ENCODE measurements at regions not wholly inside any gene's neighbourhood (a gene's known extent, or its start where the extent isn't known, plus 50 kb on each side); places are given as distances from the start of the nearest gene placed in this dataset.
"Not testable (repeated sequence)": the region's sequence is repeated elsewhere in the genome, so short reads cannot be mapped to it uniquely, and the experiment has no call there.

DNA sequence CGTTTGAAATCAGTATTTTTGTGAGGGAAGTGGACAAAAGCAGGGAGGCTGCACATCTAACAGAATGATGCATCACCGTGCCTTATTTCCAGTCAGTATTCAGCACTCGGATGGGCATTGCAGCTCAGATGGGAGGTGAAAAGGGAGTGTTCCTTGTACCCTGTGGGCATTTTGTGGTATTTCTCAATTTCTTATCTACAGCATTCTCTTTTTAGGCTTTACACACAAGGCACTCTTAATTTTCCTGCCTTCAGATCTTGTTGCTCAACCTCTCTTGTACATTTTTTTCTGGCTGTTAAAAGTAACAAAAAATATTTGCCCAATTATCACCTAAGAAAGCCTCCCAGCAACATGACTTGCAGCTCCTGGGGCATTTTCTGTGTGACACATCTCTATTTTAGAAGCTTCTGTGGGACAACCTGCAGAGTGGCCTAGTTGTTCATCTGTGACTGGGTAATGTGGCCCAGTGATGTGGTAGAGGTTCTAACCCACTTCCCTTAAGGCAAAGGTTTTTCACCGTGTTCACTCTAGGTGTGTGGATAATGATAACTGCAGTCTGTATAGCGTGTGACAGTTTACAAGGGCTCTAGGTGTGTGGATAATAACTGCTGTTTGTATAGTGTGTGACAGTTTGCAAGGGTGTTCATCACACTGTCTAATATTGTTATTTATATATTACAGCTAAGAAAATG is 257.2 kb downstream of the PTGER3 start:
- no peak for DNase-seq (ENCODE audit: low spot score in 2 of 2)
- Histone ChIP-seq H3K4me1 (no peaks in the 10 kb centered on the region), H3K9me3 (no peaks in the 10 kb centered on the region), H3K4me3 (no peak overlapping the region), H3K27ac (no peak overlapping the region), H3K36me3 (no peaks in the 10 kb centered on the region), H3K27me3 (no peaks in the 10 kb centered on the region)
- no peak for TF ChIP-seq POLR2AphosphoS5 (IDR thresholded peaks at IDR 0.05)
- TF ChIP-seq POLR2A (IDR thresholded peaks at IDR 0.05): no peak
- TF ChIP-seq, protein P1, sequence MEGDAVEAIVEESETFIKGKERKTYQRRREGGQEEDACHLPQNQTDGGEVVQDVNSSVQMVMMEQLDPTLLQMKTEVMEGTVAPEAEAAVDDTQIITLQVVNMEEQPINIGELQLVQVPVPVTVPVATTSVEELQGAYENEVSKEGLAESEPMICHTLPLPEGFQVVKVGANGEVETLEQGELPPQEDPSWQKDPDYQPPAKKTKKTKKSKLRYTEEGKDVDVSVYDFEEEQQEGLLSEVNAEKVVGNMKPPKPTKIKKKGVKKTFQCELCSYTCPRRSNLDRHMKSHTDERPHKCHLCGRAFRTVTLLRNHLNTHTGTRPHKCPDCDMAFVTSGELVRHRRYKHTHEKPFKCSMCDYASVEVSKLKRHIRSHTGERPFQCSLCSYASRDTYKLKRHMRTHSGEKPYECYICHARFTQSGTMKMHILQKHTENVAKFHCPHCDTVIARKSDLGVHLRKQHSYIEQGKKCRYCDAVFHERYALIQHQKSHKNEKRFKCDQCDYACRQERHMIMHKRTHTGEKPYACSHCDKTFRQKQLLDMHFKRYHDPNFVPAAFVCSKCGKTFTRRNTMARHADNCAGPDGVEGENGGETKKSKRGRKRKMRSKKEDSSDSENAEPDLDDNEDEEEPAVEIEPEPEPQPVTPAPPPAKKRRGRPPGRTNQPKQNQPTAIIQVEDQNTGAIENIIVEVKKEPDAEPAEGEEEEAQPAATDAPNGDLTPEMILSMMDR (IDR thresholded peaks at IDR 0.05): no peak
- intact Hi-C loops (cut with DNase I; ENCODE audit: low total_unique reads): no loop called here

DNA sequence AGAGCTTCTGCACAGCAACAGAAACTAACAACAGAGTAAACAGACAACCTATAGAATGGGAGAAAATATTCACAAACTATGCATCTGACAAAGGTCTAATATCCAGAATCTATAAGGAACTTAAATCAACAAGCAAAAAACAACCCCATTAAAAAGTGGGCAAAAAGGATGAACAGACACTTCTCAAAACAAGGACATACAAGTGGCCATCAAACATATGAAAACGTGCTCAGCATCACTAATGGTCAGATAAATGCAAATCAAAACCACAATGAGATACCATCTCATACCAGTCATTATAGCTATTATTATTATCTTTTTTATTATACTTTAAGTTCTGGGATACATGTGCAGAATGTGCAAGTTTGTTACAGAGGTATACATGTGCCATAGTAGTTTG is 252.6 kb downstream of the PTGER3 start:
- H3K27ac ChIP-seq; H3K4me3 ChIP-seq; H3K4me1 ChIP-seq; intact Hi-C loops (cut with DNase I; ENCODE audit: low total_unique reads); DNase-seq (ENCODE audit: low spot score in 2 of 2); H3K36me3 ChIP-seq; H3K27me3 ChIP-seq; H3K9me3 ChIP-seq: not testable (repeated sequence)

DNA sequence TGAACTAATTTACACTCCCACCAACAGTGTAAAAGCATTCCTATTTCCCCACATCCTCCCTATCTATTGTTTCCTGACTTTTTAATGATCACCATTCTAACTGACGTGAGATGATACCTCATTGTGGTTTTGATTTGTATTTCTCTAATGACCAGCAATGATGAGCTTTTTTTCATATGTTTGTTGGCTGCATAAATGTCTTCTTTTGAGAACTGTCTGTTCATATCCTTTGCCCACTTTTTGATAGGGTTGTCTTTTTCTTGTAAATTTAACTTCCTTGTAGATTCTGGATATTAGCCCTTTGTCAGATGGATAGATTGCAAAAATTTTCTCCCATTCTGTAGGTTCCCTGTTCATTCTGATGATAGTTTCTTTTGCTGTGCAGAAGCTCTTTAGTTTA is 251.3 kb downstream of the PTGER3 start:
- H3K4me3 ChIP-seq; H3K4me1 ChIP-seq; H3K36me3 ChIP-seq; DNase-seq (ENCODE audit: low spot score in 2 of 2); H3K9me3 ChIP-seq; H3K27me3 ChIP-seq; H3K27ac ChIP-seq; intact Hi-C loops (cut with DNase I; ENCODE audit: low total_unique reads): not testable (repeated sequence)

DNA sequence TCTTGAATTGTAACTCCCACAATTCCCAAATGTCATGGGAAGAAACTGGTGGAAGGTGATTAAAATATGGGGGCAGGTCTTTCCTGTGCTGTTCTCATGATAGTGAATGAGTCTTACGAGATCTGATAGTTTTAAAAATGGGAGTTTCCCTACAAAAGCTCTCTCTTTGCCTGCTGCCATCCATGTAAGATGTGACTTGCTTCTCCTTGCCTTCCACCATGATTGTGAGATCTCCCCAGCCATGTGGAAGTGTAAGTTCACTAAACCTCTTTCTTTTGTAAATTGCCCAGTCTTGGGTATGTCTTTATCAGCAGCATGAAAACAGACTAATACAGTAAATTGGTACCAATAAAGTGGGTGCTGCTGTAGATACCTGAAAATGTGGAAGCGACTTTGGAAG is 245.0 kb downstream of the PTGER3 start:
- DNase-seq (ENCODE audit: low spot score in 2 of 2); intact Hi-C loops (cut with DNase I; ENCODE audit: low total_unique reads): not testable (repeated sequence)
- peaks cover 3 to 10% of the 10 kb centered on the region in 2 donors for H3K9me3 ChIP-seq

DNA sequence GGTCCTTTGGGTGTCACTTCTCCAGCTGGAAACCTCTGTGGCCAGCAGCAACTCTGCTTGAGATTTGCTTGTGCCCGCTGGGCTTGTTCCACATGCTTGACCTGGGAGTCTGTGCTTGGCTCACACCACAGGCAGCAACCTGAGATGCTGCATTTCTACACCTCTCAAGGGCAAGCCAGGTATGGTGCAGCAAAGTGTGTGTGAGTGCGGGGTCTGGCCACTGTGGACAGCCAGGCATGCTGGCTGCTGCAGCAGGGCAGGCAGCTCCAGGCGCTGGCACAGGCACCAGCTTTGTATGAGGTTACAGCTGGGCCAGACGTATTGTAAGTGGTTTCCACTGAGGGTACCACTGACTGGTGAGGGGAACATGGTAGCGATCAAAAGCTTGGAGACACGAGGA is 242.0 kb downstream of the PTGER3 start:
- no peaks in the 10 kb centered on the region for H3K36me3 ChIP-seq
- H3K4me1 ChIP-seq: no peaks in the 10 kb centered on the region
- H3K4me3 ChIP-seq: no peak overlapping the region
- DNase-seq (ENCODE audit: low spot score in 2 of 2): no peak
- intact Hi-C loops (cut with DNase I; ENCODE audit: low total_unique reads): no loop called here
- TF ChIP-seq POLR2A (IDR thresholded peaks at IDR 0.05) (no peak), POLR2AphosphoS5 (IDR thresholded peaks at IDR 0.05) (no peak)
- TF ChIP-seq, protein P1 (IDR thresholded peaks at IDR 0.05): no peak
- H3K27ac ChIP-seq: no peak overlapping the region
- H3K9me3 ChIP-seq: peaks cover 3 to 10% of the 10 kb centered on the region in 2 donors
- H3K27me3 ChIP-seq: no peaks in the 10 kb centered on the region

More for the DNA sequence above, 245.0 kb downstream of the PTGER3 start:
- H3K36me3 ChIP-seq, H3K4me3 ChIP-seq, H3K4me1 ChIP-seq, H3K27me3 ChIP-seq, H3K27ac ChIP-seq: not testable (repeated sequence)

DNA sequence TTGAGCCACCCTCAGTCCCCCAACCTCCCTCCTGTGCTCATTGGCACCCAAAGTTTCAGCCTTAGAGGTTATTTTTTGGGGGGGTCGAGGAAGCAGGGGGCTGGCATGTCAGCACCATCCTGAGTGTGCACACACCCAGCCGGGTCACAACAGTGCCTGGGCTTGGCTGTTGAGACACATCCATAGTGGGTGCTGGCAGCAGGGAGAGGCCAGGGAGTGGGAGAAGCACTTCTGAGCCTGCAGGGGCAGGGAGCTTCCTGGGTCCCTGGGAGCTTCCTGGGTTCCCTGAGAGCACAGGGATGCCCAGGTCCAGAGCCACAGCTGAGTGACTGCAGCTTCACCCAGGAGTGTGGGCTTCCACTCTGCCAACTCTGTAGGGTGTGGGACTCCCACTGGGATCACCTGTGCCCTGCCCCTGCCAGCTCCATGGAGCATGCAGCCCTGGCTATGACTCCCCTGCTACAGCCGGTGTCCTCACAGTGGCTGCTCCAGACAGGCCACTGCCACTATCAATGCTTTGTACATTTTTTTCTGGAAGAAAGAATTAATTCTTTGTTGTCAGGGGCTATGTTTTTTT is 240.4 kb downstream of the PTGER3 start:
- DNase-seq (ENCODE audit: low spot score in 2 of 2): no peak
- TF ChIP-seq, protein P1 (IDR thresholded peaks at IDR 0.05): no peak
- TF ChIP-seq POLR2AphosphoS5 (IDR thresholded peaks at IDR 0.05) (no peak), POLR2A (IDR thresholded peaks at IDR 0.05) (no peak)
- H3K36me3 ChIP-seq: no peaks in the 10 kb centered on the region
- H3K4me3 ChIP-seq: no peak overlapping the region
- no peaks in the 10 kb centered on the region for H3K4me1 ChIP-seq
- H3K9me3 ChIP-seq: peaks cover 3 to 10% of the 10 kb centered on the region in 2 donors
- H3K27me3 ChIP-seq: no peaks in the 10 kb centered on the region
- intact Hi-C loops (cut with DNase I; ENCODE audit: low total_unique reads): no loop called here
- H3K27ac ChIP-seq: no peak overlapping the region
